ENCODE measurements at regions not wholly inside any gene's neighbourhood (a gene's known extent, or its start where the extent isn't known, plus 50 kb on each side); places are given as distances from the start of the nearest gene placed in this dataset.

DNA sequence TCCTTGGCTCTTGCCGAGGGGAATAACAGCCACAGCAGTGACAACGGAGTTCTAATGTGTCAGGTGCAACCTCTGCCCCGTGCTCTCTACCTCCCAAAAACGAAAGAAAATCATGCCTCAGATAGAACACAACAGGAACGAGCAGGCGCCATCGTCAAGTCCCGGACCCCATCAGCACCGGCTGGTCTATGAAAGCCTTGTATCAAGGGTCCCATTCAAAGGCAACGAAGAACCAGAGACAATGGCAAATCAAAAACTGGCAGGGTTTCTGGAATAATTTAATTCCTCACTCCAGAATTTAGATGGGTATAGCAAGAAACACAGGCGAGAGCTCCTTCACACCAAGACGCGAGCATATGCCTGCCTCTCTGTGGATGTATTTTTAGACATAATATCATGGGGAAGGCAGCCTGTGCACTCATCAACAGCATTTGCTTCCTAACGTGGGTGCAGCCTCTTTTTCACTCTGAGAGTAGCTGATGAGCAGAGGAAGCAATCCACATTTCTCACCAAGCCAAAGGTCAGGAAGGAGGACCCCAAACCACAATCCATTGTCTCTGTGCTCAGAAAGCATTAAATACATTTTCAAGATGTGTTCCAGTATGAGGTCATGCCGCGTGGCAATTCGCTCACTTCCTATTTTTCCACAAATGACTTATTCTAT lies 193.4 kb upstream of the BLID start:
- no peaks in the 10 kb centered on the region for H3K9me1 ChIP-seq (ENCODE audit: insufficient read depth, low read length)
- no peak for TF ChIP-seq MXI1 (IDR thresholded peaks at IDR 0.05; ENCODE audit: borderline replicate concordance, low read depth, low read length)
- no peak for TF ChIP-seq CEBPB (IDR thresholded peaks at IDR 0.05; ENCODE audit: low read depth, low read length)
- TF ChIP-seq BHLHE40 (IDR thresholded peaks at IDR 0.05; ENCODE audit: low read depth, low read length): no peak
- TF ChIP-seq, protein P1, sequence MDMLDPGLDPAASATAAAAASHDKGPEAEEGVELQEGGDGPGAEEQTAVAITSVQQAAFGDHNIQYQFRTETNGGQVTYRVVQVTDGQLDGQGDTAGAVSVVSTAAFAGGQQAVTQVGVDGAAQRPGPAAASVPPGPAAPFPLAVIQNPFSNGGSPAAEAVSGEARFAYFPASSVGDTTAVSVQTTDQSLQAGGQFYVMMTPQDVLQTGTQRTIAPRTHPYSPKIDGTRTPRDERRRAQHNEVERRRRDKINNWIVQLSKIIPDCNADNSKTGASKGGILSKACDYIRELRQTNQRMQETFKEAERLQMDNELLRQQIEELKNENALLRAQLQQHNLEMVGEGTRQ (IDR thresholded peaks at IDR 0.05; ENCODE audit: low read depth, low read length): no peak
- TF ChIP-seq FOS (IDR thresholded peaks at IDR 0.05; ENCODE audit: low read depth, low read length): no peak
- TF ChIP-seq, protein P2, sequence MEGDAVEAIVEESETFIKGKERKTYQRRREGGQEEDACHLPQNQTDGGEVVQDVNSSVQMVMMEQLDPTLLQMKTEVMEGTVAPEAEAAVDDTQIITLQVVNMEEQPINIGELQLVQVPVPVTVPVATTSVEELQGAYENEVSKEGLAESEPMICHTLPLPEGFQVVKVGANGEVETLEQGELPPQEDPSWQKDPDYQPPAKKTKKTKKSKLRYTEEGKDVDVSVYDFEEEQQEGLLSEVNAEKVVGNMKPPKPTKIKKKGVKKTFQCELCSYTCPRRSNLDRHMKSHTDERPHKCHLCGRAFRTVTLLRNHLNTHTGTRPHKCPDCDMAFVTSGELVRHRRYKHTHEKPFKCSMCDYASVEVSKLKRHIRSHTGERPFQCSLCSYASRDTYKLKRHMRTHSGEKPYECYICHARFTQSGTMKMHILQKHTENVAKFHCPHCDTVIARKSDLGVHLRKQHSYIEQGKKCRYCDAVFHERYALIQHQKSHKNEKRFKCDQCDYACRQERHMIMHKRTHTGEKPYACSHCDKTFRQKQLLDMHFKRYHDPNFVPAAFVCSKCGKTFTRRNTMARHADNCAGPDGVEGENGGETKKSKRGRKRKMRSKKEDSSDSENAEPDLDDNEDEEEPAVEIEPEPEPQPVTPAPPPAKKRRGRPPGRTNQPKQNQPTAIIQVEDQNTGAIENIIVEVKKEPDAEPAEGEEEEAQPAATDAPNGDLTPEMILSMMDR (conservative IDR thresholded peaks at IDR 0.05; ENCODE audit: low read depth, low read length): no peak
- TF ChIP-seq CHD1 (IDR thresholded peaks at IDR 0.05; ENCODE audit: low read depth, low read length): no peak
- no peak for TF ChIP-seq RCOR1 (IDR thresholded peaks at IDR 0.05; ENCODE audit: insufficient replicate concordance, low read length)
- no peak for TF ChIP-seq SMC3 (IDR thresholded peaks at IDR 0.05; ENCODE audit: low read depth, low read length)
- no peak for TF ChIP-seq POLR2A (IDR thresholded peaks at IDR 0.05; ENCODE audit: low read depth, low read length)
- no peak for TF ChIP-seq MAFK (IDR thresholded peaks at IDR 0.05; ENCODE audit: low read depth, low read length)
- TF ChIP-seq, protein P3, sequence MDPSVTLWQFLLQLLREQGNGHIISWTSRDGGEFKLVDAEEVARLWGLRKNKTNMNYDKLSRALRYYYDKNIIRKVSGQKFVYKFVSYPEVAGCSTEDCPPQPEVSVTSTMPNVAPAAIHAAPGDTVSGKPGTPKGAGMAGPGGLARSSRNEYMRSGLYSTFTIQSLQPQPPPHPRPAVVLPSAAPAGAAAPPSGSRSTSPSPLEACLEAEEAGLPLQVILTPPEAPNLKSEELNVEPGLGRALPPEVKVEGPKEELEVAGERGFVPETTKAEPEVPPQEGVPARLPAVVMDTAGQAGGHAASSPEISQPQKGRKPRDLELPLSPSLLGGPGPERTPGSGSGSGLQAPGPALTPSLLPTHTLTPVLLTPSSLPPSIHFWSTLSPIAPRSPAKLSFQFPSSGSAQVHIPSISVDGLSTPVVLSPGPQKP (IDR thresholded peaks at IDR 0.05; ENCODE audit: borderline replicate concordance, low read depth, low read length): no peak
- no peak for TF ChIP-seq RFX5 (IDR thresholded peaks at IDR 0.05; ENCODE audit: low read depth, low read length)
- TF ChIP-seq MAZ (IDR thresholded peaks at IDR 0.05; ENCODE audit: borderline replicate concordance, low read depth, low read length): no peak
- TF ChIP-seq NFE2L2 (IDR thresholded peaks at IDR 0.05; ENCODE audit: low read depth, low read length): no peak
- TF ChIP-seq RAD21 (IDR thresholded peaks at IDR 0.05; ENCODE audit: low read length): no peak
- no peak overlapping the region for H4K5ac ChIP-seq (ENCODE audit: low read depth, low read length)
- dilution Hi-C loops (cut with HindIII; ENCODE audit: low sequenced_read_pairs, unreplicated experiment) (no loop called here), in situ Hi-C loops (cut with MboI; ENCODE audit: low sequenced_read_pairs) (no loop called here), intact Hi-C loops (cut with micrococcal nuclease) (no loop called here)
- H3K27ac ChIP-seq (ENCODE audit: insufficient read depth, low read length): no peak overlapping the region
- BruUV-seq (replicated peaks): no TSS peak
- no peak for DNase-seq
- H3K4ac ChIP-seq (ENCODE audit: low read depth, low read length): no peak overlapping the region
- H2AFZ ChIP-seq (replicated peaks; ENCODE audit: low read length, poor library complexity): no peak overlapping the region
- H3K4me1 ChIP-seq (ENCODE audit: control insufficient read depth, insufficient read depth, low read length): peaks cover 5% of the 10 kb centered on the region; the same call in 1 of the 2 replicates
- H3K79me1 ChIP-seq (ENCODE audit: low read depth in 1 of 2, low read length in 2 of 2): no peaks in the 10 kb centered on the region
- no peaks in the 10 kb centered on the region for H4K20me1 ChIP-seq (ENCODE audit: insufficient read depth, low read length)
- no peaks in the 10 kb centered on the region for H3K9me3 ChIP-seq (ENCODE audit: control insufficient read depth, insufficient read depth, low read length)
- H3K36me3 ChIP-seq (ENCODE audit: control insufficient read depth, insufficient read depth, low read length): no peaks in the 10 kb centered on the region; the same call in 1 of the 2 replicates
- H3K9ac ChIP-seq (ENCODE audit: low read depth, low read length): no peak overlapping the region
- no peak overlapping the region for H2AK9ac ChIP-seq (replicated peaks; ENCODE audit: low read depth, low read length, poor library complexity)
- H4K8ac ChIP-seq (ENCODE audit: low read depth in 2 of 2, low read length in 2 of 2): no peak overlapping the region
- no peak overlapping the region for H2BK20ac ChIP-seq (ENCODE audit: low read depth, low read length)
- H3K18ac ChIP-seq (ENCODE audit: low read depth, low read length): no peak overlapping the region
- H3K4me3 ChIP-seq (ENCODE audit: insufficient read depth, low read depth, low read length): no peak overlapping the region
- 67% methylated on average over 3 of the region's 17 CpGs; no CpG with 5 or more reads in 1 of the 2 experiments for WGBS, 2 experiments (ENCODE audit: extremely low coverage in 2 of 2, insufficient read length in 1 of 2)
- H3K56ac ChIP-seq (ENCODE audit: extremely low read depth, insufficient read depth, low read length): no peak overlapping the region
- ATAC-seq (ENCODE audit: low read depth): no peak
- no peak overlapping the region for H2AK5ac ChIP-seq (ENCODE audit: low read depth, low read length)
- H3K14ac ChIP-seq (replicated peaks; ENCODE audit: low read depth, low read length): no peak overlapping the region
- H2BK5ac ChIP-seq (ENCODE audit: low read depth, low read length, poor library complexity, severe bottlenecking): no peak overlapping the region
- no peak overlapping the region for H2BK15ac ChIP-seq (ENCODE audit: low read depth, low read length)
- H2BK120ac ChIP-seq (ENCODE audit: low read depth, low read length): no peak overlapping the region
- CTCF ChIA-PET: no interaction called here
- H3K23ac ChIP-seq (ENCODE audit: low read depth, low read length): no peak overlapping the region
- POLR2A ChIA-PET (ENCODE audit: unreplicated experiment): no interaction called here
- no peak overlapping the region for H3K4me2 ChIP-seq (ENCODE audit: low read depth, low read length)
- no peak overlapping the region for H4K91ac ChIP-seq (ENCODE audit: insufficient read depth, low read depth, low read length)
- H3K27me3 ChIP-seq (ENCODE audit: control insufficient read depth, insufficient read depth, low read length): no peaks in the 10 kb centered on the region; the same call in 1 of the 2 replicates
